Urinary bladder (tissue), 3 donors: ENCODE measurements at regions not wholly inside any gene's neighbourhood (a gene's known extent, or its start where the extent isn't known, plus 50 kb on each side); places are given as distances from the start of the nearest gene placed in this dataset.

ENCODE experiments used
- DNase-seq: peaks from one replicate; pipeline ENCODE4 v3.0.0-alpha.2; 2015; ENCODE audit errors: extremely low spot score
- H3K27ac ChIP-seq: one replicate; pipeline ENCODE4 v1.5.1; 2013; ENCODE audit warnings: low read depth, mild to moderate bottlenecking, moderate library complexity
- H3K36me3 ChIP-seq: one replicate; pipeline ENCODE4 v1.6.1; 2013; ENCODE audit warnings: mild to moderate bottlenecking, moderate library complexity; ENCODE audit not compliant: insufficient read depth
- H3K4me1 ChIP-seq: one replicate; pipeline ENCODE4 v1.6.1; 2013; ENCODE audit warnings: mild to moderate bottlenecking, moderate library complexity; ENCODE audit not compliant: insufficient read depth
- H3K4me3 ChIP-seq: one replicate; pipeline ENCODE4 v1.5.1; 2013; ENCODE audit warnings: low read depth, low read length
- WGBS: extraction: QIAGEN DNeasy Blood & Tissue Kit; methylation state at CpG from one replicate; pipeline ENCODE4 v1.1.7; 2013; 5-methylcytosine and 5-hydroxymethylcytosine counted together
- donor health status: healthy with polysubstance abuse.
- donor health status: healthy.

DNA sequence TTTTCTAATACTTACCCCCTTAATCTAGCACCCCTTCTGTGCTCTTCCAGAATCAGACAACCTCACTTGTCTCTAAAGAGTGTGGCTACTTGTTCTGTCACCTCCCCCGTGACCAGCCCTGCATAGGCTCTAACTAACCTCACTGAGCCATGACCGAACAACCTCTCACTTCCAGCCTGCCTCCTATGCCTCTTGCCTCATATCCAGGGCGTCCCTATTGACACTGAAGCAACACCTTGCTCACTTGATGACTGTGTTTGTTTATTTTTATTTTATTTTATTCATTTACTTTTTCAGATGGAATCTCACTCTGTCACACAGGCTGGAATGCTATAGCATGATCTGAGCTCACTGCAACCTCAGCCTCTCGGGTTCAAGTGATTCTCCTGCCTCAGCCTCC is 235.1 kb upstream of the B3GALT2 start:
- no peak for DNase-seq
- no peaks in the 10 kb centered on the region for H3K36me3 ChIP-seq
- H3K27ac ChIP-seq, result no peak overlapping the region
- H3K4me1 ChIP-seq, result no peaks in the 10 kb centered on the region
- 96% methylated on average over 4 of the region's 4 CpGs for WGBS
- H3K4me3 ChIP-seq, result no peak overlapping the region

DNA sequence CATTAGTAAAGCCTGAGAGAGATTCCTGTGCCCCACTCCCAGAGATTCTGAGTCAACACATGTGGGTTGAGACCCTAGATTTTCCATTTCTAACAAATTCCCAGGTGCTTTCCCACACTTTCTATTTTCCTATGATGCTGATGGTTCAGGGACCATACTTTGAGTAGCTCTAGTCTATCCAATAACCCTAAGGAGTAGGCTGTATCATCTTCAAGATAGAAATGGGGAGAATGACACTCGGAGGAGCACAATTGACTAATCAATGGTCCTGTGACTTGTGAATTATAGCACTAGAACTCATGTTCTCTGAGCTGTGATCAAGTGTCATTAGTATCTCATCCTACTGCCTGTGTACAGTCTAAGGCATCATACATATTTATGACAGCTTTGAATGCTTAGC is 232.9 kb upstream of the B3GALT2 start:
- H3K4me1 ChIP-seq, result no peaks in the 10 kb centered on the region
- WGBS, result 94% methylated on average over 1 of the region's 1 CpG
- no peak overlapping the region for H3K27ac ChIP-seq
- DNase-seq, result no peak
- no peaks in the 10 kb centered on the region for H3K36me3 ChIP-seq
- no peak overlapping the region for H3K4me3 ChIP-seq

DNA sequence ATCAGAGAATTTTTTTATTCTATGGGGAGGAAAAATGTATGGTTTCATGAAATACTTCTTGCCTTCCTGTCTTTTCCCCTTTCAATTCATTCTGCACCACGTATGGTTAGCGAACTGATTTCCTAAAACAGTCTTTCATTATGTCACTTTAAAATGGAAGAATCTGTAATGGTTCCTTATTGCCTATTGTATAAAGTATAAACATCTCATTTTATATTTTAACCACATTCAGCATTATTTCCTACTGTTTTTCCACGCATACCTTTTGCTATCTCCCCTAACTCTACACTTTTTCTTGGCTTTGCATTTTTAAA is 232.3 kb upstream of the B3GALT2 start:
- no peaks in the 10 kb centered on the region for H3K36me3 ChIP-seq
- H3K4me1 ChIP-seq, result no peaks in the 10 kb centered on the region
- no peak overlapping the region for H3K4me3 ChIP-seq
- no peak overlapping the region for H3K27ac ChIP-seq
- 73% methylated on average over 3 of the region's 3 CpGs for WGBS
- no peak for DNase-seq

DNA sequence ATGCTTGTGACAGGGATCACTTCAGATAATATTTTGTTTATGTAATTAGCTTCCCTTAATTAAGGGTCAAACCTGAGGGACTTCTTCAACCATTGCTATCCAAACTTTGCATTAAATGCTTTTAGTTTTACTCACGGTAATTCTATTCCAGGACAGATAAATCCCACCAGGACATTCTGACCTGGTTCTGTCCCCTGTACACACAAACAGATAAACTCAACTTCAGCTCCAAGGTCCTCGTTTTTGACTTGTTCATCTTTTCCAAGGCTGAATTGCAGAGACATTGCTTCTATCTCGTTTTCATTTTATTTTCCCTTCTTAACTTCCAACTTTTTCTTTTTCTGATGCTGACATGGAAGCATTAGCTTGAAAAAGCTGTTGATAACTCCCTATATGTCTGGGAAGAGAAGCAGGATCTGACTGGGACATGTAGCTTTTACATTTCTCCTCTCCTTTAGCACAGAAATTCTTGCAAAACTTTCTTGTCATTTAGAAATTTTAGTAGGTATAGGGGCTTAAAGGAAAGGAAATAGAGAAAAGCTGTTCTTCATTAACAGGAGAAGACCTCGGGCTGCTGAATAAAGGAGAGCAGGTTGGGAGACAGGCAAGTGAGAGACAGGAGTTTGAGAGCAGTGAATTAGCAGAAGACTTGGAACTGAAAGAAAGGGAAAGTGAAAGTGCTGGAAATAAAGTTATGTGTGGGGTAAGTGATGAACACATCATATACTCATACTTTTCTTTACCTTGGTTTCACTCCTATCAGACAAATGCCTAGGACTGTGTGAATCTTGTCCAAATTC is 231.7 kb upstream of the B3GALT2 start:
- Histone ChIP-seq H3K27ac (peak overlapping the region; percentile 10), H3K36me3 (no peaks in the 10 kb centered on the region), H3K4me1 (no peaks in the 10 kb centered on the region), H3K4me3 (peak overlapping the region; percentile 28)
- 14% methylated on average over 4 of the region's 4 CpGs for WGBS
- DNase-seq, result no peak

DNA sequence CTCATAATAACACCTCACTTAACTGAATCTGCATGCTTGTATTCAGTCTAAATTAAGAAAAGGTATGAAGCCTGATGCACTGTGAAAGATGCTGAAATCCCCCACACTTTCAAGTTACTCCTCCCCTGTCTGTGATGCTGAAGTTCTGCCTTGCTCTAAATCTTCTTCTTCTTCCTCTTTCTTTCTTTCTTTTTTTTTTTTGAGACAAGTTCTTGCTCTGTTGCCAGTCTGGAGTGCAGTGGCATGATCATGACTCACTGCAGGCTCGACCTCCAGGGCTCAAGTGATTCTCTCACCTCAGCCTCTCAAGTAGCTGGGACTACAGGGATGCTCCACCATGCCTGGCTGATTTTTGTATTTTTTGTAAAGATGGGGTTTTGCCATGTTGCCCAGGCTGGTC is 231.0 kb upstream of the B3GALT2 start:
- no peak overlapping the region for H3K4me3 ChIP-seq
- no peak for DNase-seq
- no peaks in the 10 kb centered on the region for H3K4me1 ChIP-seq
- WGBS, result 59% methylated on average over 1 of the region's 1 CpG
- H3K36me3 ChIP-seq, result no peaks in the 10 kb centered on the region
- no peak overlapping the region for H3K27ac ChIP-seq

DNA sequence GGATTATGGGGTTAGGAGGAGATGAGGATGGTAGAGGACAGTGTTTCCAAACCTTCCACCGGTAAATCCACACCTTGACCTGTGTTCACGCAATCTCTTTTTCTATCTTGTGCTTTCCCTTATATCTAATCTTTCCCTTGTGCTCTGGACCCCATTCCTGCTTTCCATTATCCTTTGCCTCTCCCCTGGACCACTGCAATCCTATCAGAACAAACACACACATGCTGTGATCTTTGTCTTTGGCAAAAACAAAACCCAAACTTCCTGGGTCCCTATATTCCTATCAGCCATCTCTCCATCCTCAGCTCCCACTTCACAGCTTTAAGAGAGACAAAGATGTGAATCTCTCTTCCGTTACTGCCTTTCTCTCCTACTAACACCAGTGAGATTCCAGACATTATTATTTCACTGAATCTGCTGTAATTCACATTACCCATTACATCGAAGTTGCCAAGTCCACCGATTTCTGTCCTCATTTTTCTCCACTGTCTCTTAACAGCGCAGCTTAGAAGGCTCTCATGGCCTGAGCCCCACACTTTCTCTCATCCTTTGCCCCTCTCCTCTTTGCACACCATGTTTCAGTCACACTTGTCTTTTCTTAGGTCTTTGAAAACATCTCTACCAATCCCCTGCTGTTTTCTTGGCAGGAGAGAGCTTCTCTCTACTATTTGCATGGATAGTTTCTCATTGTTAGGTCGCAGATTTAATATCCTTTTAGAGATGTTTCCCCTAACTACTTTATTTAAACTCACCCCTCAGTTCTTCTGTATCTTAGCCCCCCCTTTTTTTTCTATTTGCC is 230.0 kb upstream of the B3GALT2 start:
- H3K4me3 ChIP-seq, result no peak overlapping the region
- H3K36me3 ChIP-seq, result no peaks in the 10 kb centered on the region
- no peak for DNase-seq
- no peaks in the 10 kb centered on the region for H3K4me1 ChIP-seq
- WGBS, result 96% methylated on average over 7 of the region's 7 CpGs
- no peak overlapping the region for H3K27ac ChIP-seq

DNA sequence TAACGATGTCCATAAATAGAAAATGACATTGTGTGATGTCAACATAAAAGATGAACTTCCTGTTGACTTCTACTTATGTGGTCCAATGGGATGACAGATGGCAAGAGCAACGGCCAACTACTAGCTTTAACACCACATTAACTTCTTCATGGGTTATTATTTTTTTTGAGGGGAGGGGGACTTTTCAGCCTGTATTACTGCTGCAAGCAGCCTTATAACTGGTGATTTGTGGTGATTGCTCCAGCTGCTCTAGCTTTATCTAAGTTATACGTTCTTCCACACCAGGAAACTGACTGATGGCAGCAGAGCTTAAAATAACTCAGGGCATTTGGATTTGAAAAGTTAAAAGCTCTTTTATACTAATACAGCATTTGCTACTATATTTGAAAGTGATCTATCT is 228.8 kb upstream of the B3GALT2 start:
- Histone ChIP-seq H3K36me3 (no peaks in the 10 kb centered on the region), H3K4me3 (no peak overlapping the region), H3K27ac (no peak overlapping the region), H3K4me1 (no peaks in the 10 kb centered on the region)
- 67% methylated on average over 3 of the region's 3 CpGs for WGBS
- DNase-seq, result no peak

DNA sequence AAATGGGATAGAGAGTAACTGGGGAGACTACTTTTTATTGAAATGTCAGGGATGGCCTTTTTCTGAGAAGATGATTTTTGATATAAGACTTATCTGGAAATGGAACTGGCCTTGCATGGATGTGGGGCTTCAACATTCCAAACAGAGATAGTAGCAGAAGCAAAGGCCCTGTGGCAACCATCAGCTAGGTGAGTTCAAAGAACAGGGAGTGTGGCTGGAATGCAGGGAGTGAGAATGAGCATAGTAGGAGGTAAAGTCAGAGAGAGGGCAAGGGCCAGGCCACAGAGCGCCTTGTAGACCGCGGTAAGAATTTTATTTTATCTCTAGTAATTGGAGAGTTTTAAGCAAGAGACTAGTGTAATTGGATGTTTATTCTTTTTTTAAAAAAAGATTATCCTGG is 227.0 kb upstream of the B3GALT2 start:
- Histone ChIP-seq H3K4me3 (no peak overlapping the region), H3K27ac (no peak overlapping the region), H3K4me1 (no peaks in the 10 kb centered on the region), H3K36me3 (no peaks in the 10 kb centered on the region)
- no peak for DNase-seq
- 96% methylated on average over 3 of the region's 3 CpGs for WGBS

DNA sequence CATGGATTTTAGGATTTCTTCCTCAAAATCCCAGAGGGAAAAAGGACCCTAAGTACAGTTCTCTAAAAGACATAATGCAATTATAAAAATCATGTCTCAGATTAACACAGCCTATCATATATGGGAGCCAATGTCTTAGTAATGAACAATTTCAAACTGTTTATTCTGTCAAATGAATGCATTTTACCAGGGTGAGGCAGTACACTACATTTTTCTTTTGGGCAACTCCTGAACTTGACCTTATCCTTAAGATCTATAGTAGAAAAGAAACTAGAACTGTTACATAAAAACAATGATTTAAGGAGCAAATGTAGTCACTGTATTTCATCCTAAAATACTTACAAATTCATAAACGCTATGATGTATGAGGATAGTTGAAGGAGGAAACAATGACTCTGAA is 226.3 kb upstream of the B3GALT2 start:
- no peaks in the 10 kb centered on the region for H3K4me1 ChIP-seq
- DNase-seq, result no peak
- H3K27ac ChIP-seq, result no peak overlapping the region
- no peak overlapping the region for H3K4me3 ChIP-seq
- 97% methylated on average over 1 of the region's 1 CpG for WGBS
- no peaks in the 10 kb centered on the region for H3K36me3 ChIP-seq

DNA sequence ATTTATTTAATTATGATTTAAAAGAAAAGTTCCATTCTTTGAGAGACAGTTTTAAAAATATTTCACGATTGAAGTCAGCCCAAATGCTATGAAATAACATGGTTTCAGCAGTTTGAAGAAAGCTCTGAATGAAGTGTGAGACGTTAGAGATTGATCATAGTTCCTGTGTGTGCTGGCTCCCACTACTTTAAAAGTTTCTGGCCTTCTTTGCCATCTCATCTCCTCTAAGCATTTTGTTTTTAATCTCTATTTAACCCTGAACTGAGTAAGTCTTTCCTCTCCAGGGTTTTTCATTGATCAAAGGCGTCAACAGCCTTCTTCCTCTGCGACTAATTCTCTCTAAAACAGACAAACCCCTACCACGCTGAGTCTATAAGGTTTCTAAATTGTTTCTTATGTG is 225.3 kb upstream of the B3GALT2 start:
- Histone ChIP-seq H3K4me1 (no peaks in the 10 kb centered on the region), H3K4me3 (no peak overlapping the region), H3K27ac (no peak overlapping the region), H3K36me3 (no peaks in the 10 kb centered on the region)
- DNase-seq, result no peak
- WGBS, result 73% methylated on average over 5 of the region's 5 CpGs

DNA sequence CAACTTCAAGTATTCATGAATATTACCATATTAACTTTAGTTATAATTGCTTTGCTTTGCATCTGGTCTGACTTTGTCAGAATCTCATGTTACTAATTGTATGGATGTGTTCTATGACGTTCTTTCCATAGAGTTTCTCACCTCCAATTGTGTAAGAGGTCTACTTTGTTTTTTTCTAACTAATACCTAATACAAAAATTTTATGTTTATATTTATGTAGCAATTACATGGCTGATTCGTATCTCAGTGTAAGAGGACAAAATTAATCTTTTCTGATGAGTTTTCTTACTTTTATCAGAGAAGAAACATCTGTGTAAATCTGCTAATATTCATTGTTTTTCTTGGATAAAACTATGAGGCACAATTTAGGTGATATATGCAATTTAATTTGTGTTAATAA is 224.8 kb upstream of the B3GALT2 start:
- Histone ChIP-seq H3K4me3 (no peak overlapping the region), H3K4me1 (no peaks in the 10 kb centered on the region), H3K27ac (no peak overlapping the region), H3K36me3 (no peaks in the 10 kb centered on the region)
- DNase-seq, result no peak
- WGBS, result 83% methylated on average over 2 of the region's 2 CpGs

DNA sequence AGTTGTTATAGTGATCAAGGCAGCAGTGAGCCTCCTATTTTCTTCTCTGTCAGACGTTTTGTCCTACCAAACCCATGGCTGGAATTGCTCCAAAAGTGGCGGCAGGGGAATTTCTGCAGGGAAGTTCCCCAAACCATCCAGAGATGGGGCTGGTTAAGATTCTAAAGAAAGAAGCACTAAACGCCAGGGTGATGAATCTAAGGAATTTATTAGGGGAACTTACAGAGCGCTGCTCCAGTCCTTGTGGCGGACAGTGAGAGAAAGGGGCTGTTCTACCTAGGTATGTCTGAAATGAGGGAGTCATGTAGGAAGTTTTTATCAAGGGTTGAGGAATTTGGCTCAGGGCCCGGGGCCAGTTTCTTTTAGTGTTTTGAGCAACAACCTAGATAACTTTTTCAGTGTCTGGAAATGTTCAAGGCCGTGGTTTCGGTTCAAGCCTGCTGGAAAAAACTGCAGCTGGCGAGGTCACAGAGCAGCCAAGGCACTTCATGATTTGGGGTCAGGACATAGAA is 222.4 kb upstream of the B3GALT2 start:
- H3K4me1 ChIP-seq, result no peaks in the 10 kb centered on the region
- H3K36me3 ChIP-seq, result no peaks in the 10 kb centered on the region
- H3K27ac ChIP-seq, result no peak overlapping the region
- DNase-seq, result peak; percentile 64
- WGBS, result 21% methylated on average over 9 of the region's 9 CpGs
- peak overlapping the region; percentile 16 for H3K4me3 ChIP-seq

DNA sequence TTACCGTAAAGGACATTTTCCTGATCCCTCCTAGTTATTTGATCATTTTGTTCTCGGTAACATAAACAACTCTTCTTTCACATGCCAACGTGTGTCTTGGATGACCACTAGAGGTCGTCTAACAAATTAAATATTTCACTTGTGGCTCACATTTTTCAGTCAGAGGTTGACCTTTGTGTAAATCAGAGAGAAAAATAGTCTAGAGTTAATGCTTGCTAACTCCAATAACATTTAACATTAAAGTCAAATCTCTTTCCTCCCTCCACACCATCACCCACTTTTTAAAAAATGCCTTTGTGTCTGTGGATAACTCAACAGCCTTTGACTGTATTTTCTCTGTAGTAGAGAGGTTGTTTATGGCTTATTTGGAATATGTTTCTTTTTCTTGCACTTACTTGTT is 220.5 kb upstream of the B3GALT2 start:
- WGBS, result 2% methylated on average over 4 of the region's 4 CpGs
- Histone ChIP-seq H3K36me3 (no peaks in the 10 kb centered on the region), H3K27ac (no peak overlapping the region), H3K4me1 (no peaks in the 10 kb centered on the region), H3K4me3 (no peak overlapping the region)
- no peak for DNase-seq

DNA sequence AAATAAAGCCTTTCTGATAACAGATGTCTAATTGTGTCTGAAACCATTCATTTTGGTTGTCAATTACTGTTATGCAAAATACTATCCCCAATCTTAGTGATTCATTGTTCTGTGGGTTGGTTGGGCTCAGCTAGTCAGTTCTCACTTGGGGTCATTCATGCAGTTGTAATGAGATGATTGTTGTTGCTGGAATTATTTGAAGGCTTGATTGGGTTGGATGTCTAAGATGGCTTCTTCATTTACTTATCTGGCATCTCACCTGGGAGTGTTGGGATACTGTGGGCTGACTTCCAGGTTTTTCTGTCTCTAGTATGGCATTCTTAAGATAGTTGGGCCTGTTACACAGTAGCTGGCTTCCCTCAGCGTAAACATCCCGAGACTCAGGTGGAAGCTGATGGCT is 217.8 kb upstream of the B3GALT2 start:
- Histone ChIP-seq H3K36me3 (no peaks in the 10 kb centered on the region), H3K4me1 (no peaks in the 10 kb centered on the region), H3K4me3 (no peak overlapping the region), H3K27ac (no peak overlapping the region)
- no peak for DNase-seq
- WGBS, result 95% methylated on average over 2 of the region's 2 CpGs
